GM23338 (cell line): ENCODE measurements at regions not wholly inside any gene's neighbourhood (a gene's known extent, or its start where the extent isn't known, plus 50 kb on each side); places are given as distances from the start of the nearest gene placed in this dataset.

ENCODE experiments used
- ATAC-seq: fragments of 200-7000 bp; cut with Tn5 transposase; 3 replicates; pipeline ENCODE4 v1.9.1; 2020
- DNase-seq: peaks from one replicate; pipeline ENCODE4 v3.0.0-alpha.2; 2015; ENCODE audit warnings: low spot score
- H2AFZ ChIP-seq: fragments of 200-600 bp; sonication (generic); 2 replicates; pipeline ENCODE4 v1.8.0; 2016; ENCODE audit warnings: antibody characterized with exemption, mild to moderate bottlenecking, moderate library complexity
- H3F3A ChIP-seq: fragments of 200-600 bp; sonication (generic); replicated peaks from 2 replicates; pipeline ENCODE4 v1.8.0; 2017; ENCODE audit warnings: antibody characterized with exemption, mixed run types, low read depth
- H3K27ac ChIP-seq: fragments of 200-600 bp; sonication (generic); 2 replicates; pipeline ENCODE4 v1.6.1; 2016; ENCODE audit warnings: low read depth
- H3K27me3 ChIP-seq: fragments of 200-600 bp; sonication (generic); 2 replicates; pipeline ENCODE4 v1.8.0; 2016; ENCODE audit warnings: mild to moderate bottlenecking, mixed run types, moderate library complexity; ENCODE audit not compliant: insufficient read depth
- H3K36me3 ChIP-seq: fragments of 200-600 bp; sonication (generic); 2 replicates; pipeline ENCODE4 v1.8.0; 2016; ENCODE audit warnings: mild to moderate bottlenecking; ENCODE audit not compliant: insufficient read depth
- H3K4me1 ChIP-seq: fragments of 200-600 bp; sonication (generic); 2 replicates; pipeline ENCODE4 v1.8.0; 2016; ENCODE audit warnings: mild to moderate bottlenecking, moderate library complexity; ENCODE audit not compliant: insufficient read depth
- H3K4me2 ChIP-seq: fragments of 200-600 bp; sonication (generic); 2 replicates; pipeline ENCODE4 v1.7.1; 2017; ENCODE audit warnings: mixed run types
- H3K4me3 ChIP-seq: fragments of 200-600 bp; sonication (generic); 2 replicates; pipeline ENCODE4 v1.6.1; 2016; ENCODE audit warnings: mixed run types
- H3K79me2 ChIP-seq: fragments of 200-600 bp; sonication (generic); replicated peaks from 2 replicates; pipeline ENCODE4 v1.8.0; 2017; ENCODE audit warnings: mild to moderate bottlenecking; ENCODE audit not compliant: insufficient read depth
- H3K9me2 ChIP-seq: fragments of 200-600 bp; sonication (generic); 2 replicates; pipeline ENCODE4 v1.8.0; 2017; ENCODE audit not compliant: insufficient read depth
- H4K20me1 ChIP-seq: fragments of 200-600 bp; sonication (generic); replicated peaks from 2 replicates; pipeline ENCODE4 v1.8.0; 2017; ENCODE audit warnings: mild to moderate bottlenecking; ENCODE audit not compliant: insufficient read depth
- H3K27ac Mint-ChIP-seq: 2 replicates; pipeline ENCODE4 v1.8.0; 2020; ENCODE audit warnings: inconsistent platforms, mild to moderate bottlenecking, moderate library complexity, mixed read lengths
- H3K27me3 Mint-ChIP-seq: 3 replicates; pipeline ENCODE4 v1.8.0; 2022; ENCODE audit warnings: low read depth, mild to moderate bottlenecking, moderate library complexity, mixed read lengths, inconsistent platforms; ENCODE audit not compliant: insufficient read depth, poor library complexity
- H3K36me3 Mint-ChIP-seq: 3 replicates; pipeline ENCODE4 v1.8.0; 2021; ENCODE audit warnings: low read depth, mild to moderate bottlenecking, inconsistent platforms, moderate library complexity, mixed read lengths
- H3K4me1 Mint-ChIP-seq: 3 replicates; pipeline ENCODE4 v1.8.0; 2020; ENCODE audit warnings: mild to moderate bottlenecking, inconsistent platforms, mixed read lengths
- H3K4me3 Mint-ChIP-seq: 3 replicates; pipeline ENCODE4 v1.8.0; 2021; ENCODE audit warnings: moderate library complexity, mild to moderate bottlenecking, inconsistent platforms, mixed read lengths
- H3K9me3 Mint-ChIP-seq: 3 replicates; pipeline ENCODE4 v1.8.0; 2020; ENCODE audit warnings: moderate library complexity, mild to moderate bottlenecking, inconsistent platforms, mixed read lengths
- CREB1 ChIP-seq: fragments of 250-450 bp; sonication (Bioruptor Pico); IDR thresholded peaks from 2 replicates; pipeline ENCODE4 v1.5.0; 2020; ENCODE audit warnings: low read depth, mild to moderate bottlenecking, moderate library complexity
- CTCF ChIP-seq, 2 experiments: fragments of 200-600 bp in 1 of 2; sonication (generic) in 1 of 2; conservative IDR thresholded peaks; 2 replicates each; pipeline versions ENCODE4 v1.5.1 to v1.6.1; 2016 to 2017; ENCODE audit warnings: antibody characterized with exemption in 2 of 2, low read depth in 2 of 2, mild to moderate bottlenecking in 2 of 2, moderate library complexity in 1 of 2
- ETS1 ChIP-seq: IDR thresholded peaks from 2 replicates; pipeline ENCODE4 v1.6.1; 2016; ENCODE audit warnings: antibody characterized with exemption
- EZH2 ChIP-seq: fragments of 200-600 bp; sonication (generic); IDR thresholded peaks from one replicate; pipeline ENCODE4 v1.8.0; 2017; ENCODE audit warnings: antibody characterized with exemption, mild to moderate bottlenecking, low read depth; ENCODE audit not compliant: unreplicated experiment
- EZH2phosphoT487 ChIP-seq: fragments of 200-600 bp; sonication (generic); IDR thresholded peaks from one replicate; pipeline ENCODE4 v1.8.1; 2018; ENCODE audit warnings: antibody characterized with exemption; ENCODE audit not compliant: unreplicated experiment
- JUNB ChIP-seq: IDR thresholded peaks from one replicate; pipeline ENCODE4 v1.6.1; 2016; ENCODE audit warnings: antibody characterized with exemption; ENCODE audit not compliant: unreplicated experiment
- NANOG ChIP-seq: IDR thresholded peaks from 2 replicates; pipeline ENCODE4 v1.6.1; 2016; ENCODE audit warnings: antibody characterized with exemption, borderline replicate concordance
- POLR2AphosphoS5 ChIP-seq: IDR thresholded peaks from 2 replicates; pipeline ENCODE4 v1.6.1; 2016; ENCODE audit warnings: antibody characterized with exemption, low read depth
- REST ChIP-seq: IDR thresholded peaks from one replicate; pipeline ENCODE4 v1.6.1; 2018; ENCODE audit warnings: antibody characterized with exemption; ENCODE audit not compliant: unreplicated experiment
- STAT1 ChIP-seq: IDR thresholded peaks from one replicate; pipeline ENCODE4 v1.6.1; 2016; ENCODE audit warnings: antibody characterized with exemption; ENCODE audit not compliant: unreplicated experiment
- ZNF114 ChIP-seq: fragments of 250-450 bp; sonication (Bioruptor Pico); IDR thresholded peaks from 2 replicates; pipeline ENCODE4 v1.5.0; 2020; ENCODE audit warnings: mild to moderate bottlenecking, moderate library complexity
- ZNF331 ChIP-seq: fragments of 250-450 bp; sonication (Bioruptor Pico); IDR thresholded peaks from 2 replicates; pipeline ENCODE4 v1.5.0; 2020; ENCODE audit warnings: low read depth, mild to moderate bottlenecking, moderate library complexity
- ZNF462 ChIP-seq: fragments of 250-450 bp; sonication (Bioruptor Pico); IDR thresholded peaks from 2 replicates; pipeline ENCODE4 v1.5.0; 2020; ENCODE audit warnings: mild to moderate bottlenecking, moderate library complexity

- TF ChIP-seq REST = no peak
Observed at GRCh38 chr6:55659304-55659703, 80.3 kb upstream of the HMGCLL1 start (continued).

GRCh38 chr6:55654445-55654844, 75.5 kb upstream of the HMGCLL1 start:
- Mint-ChIP-seq H3K4me1 (peaks cover 3% of the 10 kb centered on the region), H3K36me3 (no peaks in the 10 kb centered on the region; the same call in 2 of the 3 replicates), H3K27me3 (no peaks in the 10 kb centered on the region), H3K9me3 (no peaks in the 10 kb centered on the region; the same call in 2 of the 3 replicates), H3K27ac (no peak overlapping the region), H3K4me3 (no peak overlapping the region)
- Histone ChIP-seq H4K20me1 (no peaks in the 10 kb centered on the region), H3K27ac (no peak overlapping the region), H3K36me3 (no peaks in the 10 kb centered on the region), H3F3A (no peaks in the 10 kb centered on the region), H2AFZ (no peak overlapping the region), H3K4me3 (no peak overlapping the region), H3K4me2 (no peak overlapping the region), H3K9me2 (peaks cover 9% of the 10 kb centered on the region), H3K4me1 (peaks cover 3% of the 10 kb centered on the region), H3K27me3 (no peaks in the 10 kb centered on the region), H3K79me2 (no peaks in the 10 kb centered on the region)
- ATAC-seq (no peak), DNase-seq (no peak)
- TF ChIP-seq ZNF331 (CRISPR knock-in tag) (no peak), CTCF (conservative IDR thresholded peaks at IDR 0.05; ENCODE audit: low read depth in 2 of 2) (no peak), STAT1 (no peak), EZH2 (no peak), ZNF114 (no peak), POLR2AphosphoS5 (no peak), EZH2phosphoT487 (no peak), ZNF462 (CRISPR knock-in tag) (no peak), JUNB (no peak), ETS1 (no peak), CREB1 (CRISPR knock-in tag) (no peak), NANOG (no peak)
